NCI-H524 treated with DMSO at 0.1 percent for 48 hours (cell line): ENCODE measurements at regions not wholly inside any gene's neighbourhood (a gene's known extent, or its start where the extent isn't known, plus 50 kb on each side); places are given as distances from the start of the nearest gene placed in this dataset.
"Not testable (repeated sequence)": the region's sequence is repeated elsewhere in the genome, so short reads cannot be mapped to it uniquely, and the experiment has no call there.

Experiments used
- DNase-seq: peaks from one replicate; lab custom pipeline; 2025; lab: John Stamatoyannopoulos, UW

DNA sequence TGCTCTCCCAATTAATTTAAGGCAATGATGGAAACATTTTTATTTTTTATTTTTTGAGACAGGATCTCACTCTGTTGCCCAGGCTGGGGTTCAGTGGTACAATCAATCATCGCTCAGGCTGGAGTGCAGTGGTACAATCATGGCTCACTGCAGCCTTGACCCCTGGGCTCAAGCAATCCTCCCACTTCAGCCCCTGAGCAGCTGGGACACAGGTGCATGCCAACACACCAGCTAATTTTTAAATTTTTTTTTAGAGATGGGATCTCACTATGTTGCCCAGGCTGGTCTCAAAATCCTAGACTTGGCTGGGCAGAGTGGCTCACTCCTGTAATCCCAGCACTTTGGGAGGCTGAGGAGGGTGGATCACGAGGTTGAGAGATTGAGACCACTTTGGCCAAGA is 126.1 kb upstream of the PTBP2 start:
- DNase-seq = not testable (repeated sequence)

DNA sequence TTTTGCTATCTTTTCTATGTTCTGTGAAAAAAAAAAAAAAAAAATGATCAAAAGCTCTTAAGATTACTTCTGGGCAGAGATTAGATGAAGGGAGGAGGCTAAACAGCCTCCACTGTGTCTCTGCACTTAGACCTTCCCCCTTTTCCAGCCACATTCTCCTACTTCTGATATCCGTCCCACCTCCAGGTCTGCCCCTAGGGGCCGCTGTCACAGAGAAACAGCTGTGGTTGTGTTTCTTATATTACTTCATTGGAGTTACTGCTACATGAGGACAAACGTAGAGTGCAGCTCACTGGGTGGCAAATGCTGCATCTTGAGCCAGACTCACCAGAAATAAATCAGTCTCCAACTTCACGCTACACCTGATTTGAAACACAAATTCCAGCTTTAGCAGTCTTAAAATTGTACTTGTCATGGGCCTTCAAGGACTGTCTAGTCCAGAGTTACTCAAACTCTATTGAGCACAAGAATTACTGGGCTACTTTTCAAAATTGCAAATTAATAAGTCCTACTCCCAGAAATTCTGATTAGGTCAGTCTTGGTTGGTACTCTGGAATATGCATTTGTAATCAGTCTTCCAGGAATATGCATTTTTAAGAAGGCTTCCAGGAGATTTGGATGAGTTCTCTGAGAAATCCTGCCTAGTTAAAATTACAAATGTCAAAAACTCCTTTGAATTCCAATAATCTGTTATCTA is 125.2 kb upstream of the PTBP2 start:
- DNase-seq = no peak

DNA sequence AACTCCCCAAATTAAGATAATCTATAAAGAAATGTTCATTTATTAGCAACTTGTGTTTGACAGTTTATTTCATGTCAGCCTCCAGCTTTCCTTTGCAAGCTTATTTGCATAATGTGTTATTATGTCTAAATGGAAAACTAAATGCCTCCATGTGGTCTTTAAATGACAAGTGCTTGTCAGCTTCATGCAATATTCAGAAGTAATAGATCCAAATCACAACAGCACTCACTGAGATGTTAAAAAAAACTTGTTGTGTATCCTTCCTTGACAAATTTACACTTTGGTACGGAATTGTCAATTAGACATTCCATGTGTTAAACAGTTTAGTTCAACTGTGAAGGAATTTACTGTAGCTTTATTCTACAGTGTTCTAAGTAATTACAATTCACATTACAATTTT is 124.4 kb upstream of the PTBP2 start:
- no peak for DNase-seq

DNA sequence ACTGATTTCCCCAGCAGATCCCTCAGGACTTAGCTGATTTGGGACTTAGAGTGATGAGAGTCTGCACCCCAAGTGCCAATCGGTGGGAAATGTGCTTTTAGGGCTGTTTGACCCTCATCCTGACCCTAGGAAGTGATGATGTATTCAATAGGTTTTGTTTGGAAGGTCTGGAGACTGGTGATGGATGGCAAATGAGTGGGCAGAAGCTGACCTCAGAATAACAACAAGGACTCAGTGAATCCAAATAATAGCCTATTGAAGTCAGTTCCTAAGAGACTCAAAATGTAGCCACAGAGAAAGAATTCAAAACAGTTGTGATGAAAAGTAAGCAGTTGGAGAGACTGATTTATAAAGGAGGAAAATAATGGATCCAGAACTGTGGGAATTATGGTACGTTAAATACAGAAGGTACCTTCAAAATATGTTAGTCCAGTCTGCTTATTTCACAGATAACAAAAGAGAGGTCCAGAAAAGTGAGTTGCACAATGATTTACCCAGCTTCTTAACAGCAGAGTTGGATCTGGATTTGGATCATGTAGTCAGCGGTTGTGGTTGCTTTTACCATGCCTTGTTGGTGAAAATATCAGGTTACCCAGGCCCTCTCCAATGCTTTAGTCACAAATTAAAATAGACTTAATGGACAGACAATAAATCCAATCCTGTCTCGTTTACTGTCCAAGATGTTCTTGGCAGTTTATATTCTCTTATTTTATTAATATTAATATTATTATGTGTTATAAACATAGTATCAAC is 123.0 kb upstream of the PTBP2 start:
- no peak for DNase-seq

DNA sequence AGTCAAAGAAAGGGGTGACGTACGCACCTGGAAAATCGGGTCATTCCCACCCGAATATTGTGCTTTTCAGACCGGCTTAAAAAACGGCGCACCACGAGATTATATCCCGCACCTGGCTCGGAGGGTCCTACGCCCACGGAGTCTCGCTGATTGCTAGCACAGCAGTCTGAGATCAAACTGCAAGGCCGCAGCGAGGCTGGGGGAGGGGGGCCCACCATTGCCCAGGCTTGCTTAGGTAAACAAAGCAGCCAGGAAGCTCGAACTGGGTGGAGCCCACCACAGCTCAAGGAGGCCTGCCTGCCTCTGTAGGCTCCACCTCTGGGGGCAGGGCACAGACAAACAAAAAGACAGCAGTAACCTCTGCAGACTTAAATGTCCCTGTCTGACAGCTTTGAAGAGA is 117.0 kb upstream of the PTBP2 start:
- not testable (repeated sequence) for DNase-seq

DNA sequence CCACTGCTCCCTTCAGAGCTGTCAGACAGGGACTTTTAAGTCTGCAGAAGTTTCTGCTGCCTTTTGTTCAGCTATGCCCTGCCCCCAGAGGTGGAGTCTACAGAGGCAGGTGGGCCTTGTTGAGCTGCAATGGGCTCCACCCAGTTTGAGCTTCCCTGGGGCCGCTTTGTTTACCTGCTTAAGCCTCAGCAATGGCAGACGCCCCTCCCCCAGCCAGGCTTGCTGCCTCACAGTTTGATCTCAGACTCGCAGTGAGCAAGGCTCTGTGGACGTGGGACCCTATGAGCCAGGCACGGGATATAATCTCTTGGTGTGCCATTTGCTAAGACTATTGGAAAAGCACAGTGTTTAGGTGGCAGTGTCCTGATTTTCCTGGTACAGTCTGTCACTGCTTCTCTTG is 104.2 kb upstream of the PTBP2 start:
- not testable (repeated sequence) for DNase-seq

DNA sequence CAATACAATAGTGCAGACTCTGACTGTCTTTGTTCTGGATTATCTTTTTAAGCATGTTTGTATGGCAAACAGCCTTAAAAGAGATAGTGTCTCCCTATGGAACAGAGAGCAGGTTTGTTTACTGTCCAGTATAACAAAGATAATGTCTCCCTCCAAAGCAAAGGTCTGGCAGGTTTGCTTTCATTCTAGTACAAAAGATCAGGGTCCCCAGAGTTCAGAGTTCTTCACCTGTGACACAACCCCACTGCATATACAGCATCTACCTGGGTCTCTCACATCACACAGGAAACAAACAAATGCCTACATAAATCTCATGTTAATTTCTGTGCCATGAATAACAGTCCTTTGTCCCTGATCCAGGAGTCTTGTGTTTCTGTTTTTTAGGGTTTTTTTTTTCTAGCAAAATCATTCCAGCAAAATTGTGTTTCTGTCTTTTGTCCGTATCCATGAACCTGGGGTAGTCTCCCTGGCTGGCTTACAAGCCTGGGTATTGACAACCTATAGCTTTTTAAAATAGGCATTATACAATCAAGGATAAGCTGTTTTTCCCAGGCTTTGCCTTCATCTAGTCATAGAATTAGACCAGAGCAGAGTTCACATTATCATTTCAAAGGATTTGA is 89.4 kb upstream of the PTBP2 start:
- no peak for DNase-seq

DNA sequence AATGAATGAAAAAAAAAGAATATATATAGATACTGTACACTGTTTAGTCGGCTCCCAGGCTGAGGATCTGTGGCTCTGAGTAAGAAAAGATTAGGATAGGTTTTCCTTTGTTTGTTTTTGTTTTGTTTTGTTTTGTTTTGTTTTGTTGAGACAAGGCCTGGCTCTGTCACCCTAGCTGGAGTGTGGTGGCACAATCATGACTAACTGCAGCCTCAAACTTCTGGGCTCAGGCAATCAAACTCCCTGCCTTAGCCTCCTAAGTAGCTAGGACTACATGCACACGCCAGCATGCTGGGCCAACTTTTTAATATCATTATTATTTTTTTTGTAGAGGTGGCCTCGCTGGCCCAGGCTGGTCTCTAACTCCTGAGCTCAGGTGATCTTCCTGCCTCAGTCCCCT is 87.9 kb upstream of the PTBP2 start:
- no peak for DNase-seq

DNA sequence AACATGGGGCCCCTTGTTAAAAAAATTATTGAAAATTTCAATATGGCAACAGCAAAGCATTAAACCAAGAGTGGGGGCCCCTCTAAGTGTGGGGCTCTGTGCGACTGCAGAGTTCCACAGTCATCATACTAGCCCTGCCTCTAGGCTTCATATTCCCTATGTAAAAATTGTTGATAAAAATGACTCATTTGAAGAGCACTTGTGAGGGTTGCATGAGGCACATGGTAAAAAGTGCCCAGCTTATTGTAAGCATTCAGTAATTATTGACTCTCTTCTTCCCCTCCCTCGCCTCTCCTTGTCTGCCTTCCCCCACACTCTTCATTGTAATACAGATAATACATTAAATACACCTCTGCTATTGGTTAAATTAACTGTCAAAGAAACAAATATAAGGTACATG is 86.7 kb upstream of the PTBP2 start:
- DNase-seq = no peak

DNA sequence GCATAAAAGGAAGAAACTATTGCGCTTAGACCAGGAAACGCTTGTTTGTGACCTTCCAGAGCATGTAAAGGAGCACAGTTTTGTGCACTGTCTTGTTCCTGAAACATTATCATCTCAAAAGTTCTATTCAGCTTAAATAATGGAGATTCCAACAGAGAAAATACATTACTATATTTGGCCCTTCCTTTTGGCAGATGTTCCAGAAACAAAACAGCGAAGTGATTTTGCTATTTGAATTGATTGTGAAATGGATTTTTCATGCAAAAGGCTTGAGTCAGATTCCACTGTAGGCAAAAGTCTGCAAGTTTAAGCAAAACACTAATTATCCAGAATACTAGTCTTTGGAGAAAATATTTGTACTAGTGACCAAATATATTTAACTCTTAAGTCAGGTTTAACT is 80.3 kb upstream of the PTBP2 start:
- no peak for DNase-seq

DNA sequence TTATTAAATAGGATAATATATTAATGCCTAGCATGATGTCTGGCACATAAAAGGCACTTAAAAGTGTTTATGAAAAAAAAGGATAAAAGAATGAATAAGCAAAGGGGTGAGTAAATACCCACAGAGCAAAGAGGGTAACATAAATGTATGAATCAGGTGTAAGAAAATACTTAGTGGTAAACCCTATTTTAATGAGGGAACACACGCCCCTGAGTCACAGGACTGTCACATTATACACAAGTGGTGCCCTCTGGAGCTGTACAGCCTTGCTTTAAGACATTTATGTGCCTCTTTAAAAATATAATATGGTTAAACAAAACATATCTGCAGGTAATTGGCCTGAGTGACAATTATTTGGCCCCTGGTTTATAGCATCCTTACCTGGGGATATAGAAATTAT is 78.1 kb upstream of the PTBP2 start:
- no peak for DNase-seq

DNA sequence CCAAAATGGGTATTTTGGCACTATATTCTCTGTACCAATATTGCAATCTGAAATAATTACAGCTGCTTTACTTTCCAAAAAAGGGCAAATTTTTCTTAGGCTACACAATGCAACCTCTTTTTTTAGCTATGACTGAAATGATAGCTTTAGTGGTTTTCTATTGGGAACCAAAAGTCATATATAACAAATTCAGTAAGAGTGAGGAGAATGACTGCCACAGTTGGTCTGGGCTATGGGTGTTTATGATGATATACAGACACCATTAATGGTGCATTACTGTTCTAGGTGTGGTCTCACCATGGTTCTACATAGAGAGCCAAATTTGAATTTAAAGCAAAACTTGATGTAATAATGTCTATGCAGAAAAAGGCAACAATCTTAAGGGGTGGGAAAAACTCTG is 72.3 kb upstream of the PTBP2 start:
- no peak for DNase-seq

DNA sequence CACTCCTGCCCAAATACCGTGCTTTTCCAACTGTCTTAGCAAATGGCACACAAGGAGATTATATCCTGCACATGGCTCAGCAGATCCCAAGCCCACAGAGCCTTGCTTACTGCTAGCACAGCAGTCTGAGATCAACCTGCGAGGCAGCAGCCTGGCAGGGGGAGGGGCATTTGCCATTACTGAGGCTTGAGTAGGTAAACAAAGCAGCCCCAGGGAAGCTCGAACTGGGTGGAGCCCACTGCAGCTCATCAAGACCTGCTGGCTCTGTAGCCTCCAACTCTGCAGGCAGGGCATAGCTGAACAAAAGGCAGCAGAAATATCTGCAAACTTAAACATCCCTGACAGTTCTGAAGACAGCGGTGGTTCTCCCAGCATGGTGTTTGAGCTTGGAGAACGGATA is 70.1 kb upstream of the PTBP2 start:
- DNase-seq = no peak

DNA sequence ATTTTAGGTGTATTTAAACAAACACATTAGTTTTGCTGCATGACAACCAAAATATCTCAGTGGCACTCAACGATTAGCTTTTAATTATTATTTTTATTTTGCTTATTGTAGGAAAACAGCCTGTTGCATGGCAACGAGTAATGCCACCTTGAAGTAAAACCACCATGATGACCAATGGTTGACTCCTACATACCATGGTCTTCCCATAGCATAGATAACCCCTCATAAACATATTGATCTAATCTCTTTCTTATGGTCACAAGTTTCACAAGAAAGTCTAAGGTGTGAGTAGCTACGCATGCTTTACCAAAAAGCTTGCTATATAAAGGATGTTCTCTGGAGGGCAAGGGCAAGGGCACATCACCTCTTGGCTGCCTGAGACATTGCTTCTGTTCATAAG is 61.5 kb upstream of the PTBP2 start:
- DNase-seq = no peak

DNA sequence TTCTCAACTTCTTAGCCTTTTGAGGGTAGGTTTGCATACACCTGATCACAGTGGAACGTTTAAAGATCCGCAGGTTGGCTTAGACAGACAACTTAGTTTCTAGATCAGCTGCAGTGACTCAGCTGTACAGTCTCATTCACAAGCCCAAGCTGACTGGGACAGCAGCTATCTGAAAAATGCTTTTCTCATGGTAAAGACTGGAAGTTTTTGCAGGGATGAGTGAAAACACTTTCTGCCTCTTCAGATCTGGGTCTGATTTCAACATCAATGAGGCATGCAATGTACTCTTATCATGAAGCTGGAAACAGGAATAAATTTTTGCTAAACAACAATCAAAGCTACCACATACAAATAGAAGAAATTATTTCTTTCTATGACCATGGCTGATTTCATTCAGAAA is 61.1 kb upstream of the PTBP2 start:
- DNase-seq = no peak
